ENCODE measurements at regions not wholly inside any gene's neighbourhood (a gene's known extent, or its start where the extent isn't known, plus 50 kb on each side); places are given as distances from the start of the nearest gene placed in this dataset.

- peak overlapping the region; percentile 68; the same call in 1 of the 2 replicates for H2BK20ac ChIP-seq (ENCODE audit: low read depth, low read length)
- H4K91ac ChIP-seq (ENCODE audit: insufficient read depth, low read depth, low read length): no peak overlapping the region
- H3K4me3 ChIP-seq (ENCODE audit: insufficient read depth, low read depth, low read length): no peak overlapping the region
- TF ChIP-seq ELK1 (IDR thresholded peaks at IDR 0.05; ENCODE audit: borderline replicate concordance, low read depth, low read length) (no peak), USF2 (IDR thresholded peaks at IDR 0.05; ENCODE audit: low read depth, low read length) (no peak), CEBPB (IDR thresholded peaks at IDR 0.05; ENCODE audit: low read depth, low read length) (no peak), NFE2L2 (IDR thresholded peaks at IDR 0.05; ENCODE audit: low read depth, low read length) (no peak), CTCF (conservative IDR thresholded peaks at IDR 0.05; ENCODE audit: low read depth, low read length) (no peak), RAD21 (IDR thresholded peaks at IDR 0.05; ENCODE audit: low read length) (no peak), MAFK (IDR thresholded peaks at IDR 0.05; ENCODE audit: low read depth, low read length) (no peak), RFX5 (IDR thresholded peaks at IDR 0.05; ENCODE audit: low read depth, low read length) (no peak), RCOR1 (IDR thresholded peaks at IDR 0.05; ENCODE audit: insufficient replicate concordance, low read length) (no peak), MXI1 (IDR thresholded peaks at IDR 0.05; ENCODE audit: borderline replicate concordance, low read depth, low read length) (no peak), SMC3 (IDR thresholded peaks at IDR 0.05; ENCODE audit: low read depth, low read length) (no peak), POLR2A (IDR thresholded peaks at IDR 0.05; ENCODE audit: low read depth, low read length) (no peak), CHD1 (IDR thresholded peaks at IDR 0.05; ENCODE audit: low read depth, low read length) (no peak), BHLHE40 (IDR thresholded peaks at IDR 0.05; ENCODE audit: low read depth, low read length) (no peak), MAZ (IDR thresholded peaks at IDR 0.05; ENCODE audit: borderline replicate concordance, low read depth, low read length) (no peak)
- H2BK15ac ChIP-seq (ENCODE audit: low read depth, low read length): no peak overlapping the region
- H3K4ac ChIP-seq (ENCODE audit: low read depth, low read length): peak overlapping the region; percentile 74; the same call in 1 of the 2 replicates
- H2AFZ ChIP-seq (replicated peaks; ENCODE audit: low read length, poor library complexity): no peak overlapping the region
- H3K27me3 ChIP-seq (ENCODE audit: control insufficient read depth, insufficient read depth, low read length): no peaks in the 10 kb centered on the region
- no peak overlapping the region for H3K9ac ChIP-seq (ENCODE audit: low read depth, low read length)
- ChIA-PET POLR2A (ENCODE audit: unreplicated experiment) (no interaction called here), CTCF (no interaction called here)
- no peak overlapping the region for H2AK9ac ChIP-seq (replicated peaks; ENCODE audit: low read depth, low read length, poor library complexity)
- dilution Hi-C loops (cut with HindIII; ENCODE audit: low sequenced_read_pairs, unreplicated experiment): no loop called here
- BruUV-seq (replicated peaks): no TSS peak
- H3K56ac ChIP-seq (ENCODE audit: extremely low read depth, insufficient read depth, low read length): no peak overlapping the region
- no peaks in the 10 kb centered on the region for H3K36me3 ChIP-seq (ENCODE audit: control insufficient read depth, insufficient read depth, low read length)
- H3K9me3 ChIP-seq (ENCODE audit: control insufficient read depth, insufficient read depth, low read length): no peaks in the 10 kb centered on the region
- H4K20me1 ChIP-seq (ENCODE audit: insufficient read depth, low read length): no peaks in the 10 kb centered on the region
- no peaks in the 10 kb centered on the region for H3K79me1 ChIP-seq (ENCODE audit: low read depth in 1 of 2, low read length in 2 of 2)
- no CpG with 5 or more reads among the region's 6 CpGs for WGBS, 2 experiments (ENCODE audit: extremely low coverage in 2 of 2, insufficient read length in 1 of 2)
- peak; percentile 90 for ATAC-seq (ENCODE audit: low read depth)
- H3K18ac ChIP-seq (ENCODE audit: low read depth, low read length): 0 out of 2 replicates have a peak overlapping the region, but pooled peaks have one; percentile 1
- H3K4me1 ChIP-seq (ENCODE audit: control insufficient read depth, insufficient read depth, low read length): no peaks in the 10 kb centered on the region; the same call in 1 of the 2 replicates
- peak overlapping the region; percentile 93 for H2BK5ac ChIP-seq (ENCODE audit: low read depth, low read length, poor library complexity, severe bottlenecking)
- H4K5ac ChIP-seq (ENCODE audit: low read depth, low read length): no peak overlapping the region
- no peak overlapping the region for H3K27ac ChIP-seq (ENCODE audit: insufficient read depth, low read length)
- in situ Hi-C loops (cut with MboI; ENCODE audit: low sequenced_read_pairs): no loop called here
- peak overlapping the region in 1 of 2 experiments; percentile 75; a peak in 1 of 4 replicates for H4K8ac ChIP-seq (ENCODE audit: low read depth in 2 of 2, low read length in 2 of 2)
- H2AK5ac ChIP-seq (ENCODE audit: low read depth, low read length): no peak overlapping the region
- H3K14ac ChIP-seq (replicated peaks; ENCODE audit: low read depth, low read length): no peak overlapping the region
- DNase-seq: peak; percentile 67
- intact Hi-C loops (cut with micrococcal nuclease): no loop called here
- H2BK120ac ChIP-seq (ENCODE audit: low read depth, low read length): peak overlapping the region; percentile 89; the same call in 1 of the 2 replicates
- H3K23ac ChIP-seq (ENCODE audit: low read depth, low read length): no peak overlapping the region
- peaks cover 5% of the 10 kb centered on the region; the same call in 1 of the 2 replicates for H3K9me1 ChIP-seq (ENCODE audit: insufficient read depth, low read length)
- H3K4me2 ChIP-seq (ENCODE audit: low read depth, low read length): peak overlapping the region; percentile 61; the same call in 1 of the 2 replicates
These were observed 700.6 kb upstream of the PITX2 start for GRCh38 chr4:111323496-111323895.

All from IMR-90 (cell line).